ENCODE measurements at regions not wholly inside any gene's neighbourhood (a gene's known extent, or its start where the extent isn't known, plus 50 kb on each side); places are given as distances from the start of the nearest gene placed in this dataset.

- H3K27ac ChIP-seq (ENCODE audit: low read depth in 1 of 2, low read length in 1 of 2) = no peak overlapping the region
- 96% methylated on average over 5 of the region's 5 CpGs for WGBS
- H3K4me1 ChIP-seq (ENCODE audit: control insufficient read depth in 2 of 2, insufficient read depth in 2 of 2, low read length in 2 of 2) = no peaks in the 10 kb centered on the region
- H3K27me3 ChIP-seq (ENCODE audit: control insufficient read depth in 2 of 2, insufficient read depth in 1 of 2, low read length in 1 of 2) = no peaks in the 10 kb centered on the region
- H3K9me3 ChIP-seq (ENCODE audit: control insufficient read depth in 2 of 2, insufficient read depth in 1 of 2, low read length in 1 of 2) = peaks cover 1 to 7% of the 10 kb centered on the region in 2 donors
- no peaks in the 10 kb centered on the region for H3K36me3 ChIP-seq (ENCODE audit: control insufficient read depth in 2 of 2, insufficient read depth in 2 of 2, low read length in 1 of 2)
- H3K4me3 ChIP-seq (ENCODE audit: low read length in 2 of 2) = no peak overlapping the region
- DNase-seq (ENCODE audit: low read depth in 6 of 9, low spot score in 9 of 9) = no peak
These were observed 449.9 kb downstream of the MATN1 start for GRCh38 chr1:30273456-30273855.

GRCh38 chr1:30273021-30273325 lies 450.4 kb downstream of the MATN1 start:
- H3K4me3 ChIP-seq (ENCODE audit: low read length in 2 of 2) = no peak overlapping the region
- no peaks in the 10 kb centered on the region for H3K27me3 ChIP-seq (ENCODE audit: control insufficient read depth in 2 of 2, insufficient read depth in 1 of 2, low read length in 1 of 2)
- H3K9me3 ChIP-seq (ENCODE audit: control insufficient read depth in 2 of 2, insufficient read depth in 1 of 2, low read length in 1 of 2) = peaks cover 1 to 7% of the 10 kb centered on the region in 2 donors
- no peaks in the 10 kb centered on the region for H3K4me1 ChIP-seq (ENCODE audit: control insufficient read depth in 2 of 2, insufficient read depth in 2 of 2, low read length in 2 of 2)
- no peak for DNase-seq (ENCODE audit: low read depth in 6 of 9, low spot score in 9 of 9)
- H3K36me3 ChIP-seq (ENCODE audit: control insufficient read depth in 2 of 2, insufficient read depth in 2 of 2, low read length in 1 of 2) = no peaks in the 10 kb centered on the region
- no peak overlapping the region for H3K27ac ChIP-seq (ENCODE audit: low read depth in 1 of 2, low read length in 1 of 2)
- WGBS = 98% methylated on average over 1 of the region's 1 CpG

DNA sequence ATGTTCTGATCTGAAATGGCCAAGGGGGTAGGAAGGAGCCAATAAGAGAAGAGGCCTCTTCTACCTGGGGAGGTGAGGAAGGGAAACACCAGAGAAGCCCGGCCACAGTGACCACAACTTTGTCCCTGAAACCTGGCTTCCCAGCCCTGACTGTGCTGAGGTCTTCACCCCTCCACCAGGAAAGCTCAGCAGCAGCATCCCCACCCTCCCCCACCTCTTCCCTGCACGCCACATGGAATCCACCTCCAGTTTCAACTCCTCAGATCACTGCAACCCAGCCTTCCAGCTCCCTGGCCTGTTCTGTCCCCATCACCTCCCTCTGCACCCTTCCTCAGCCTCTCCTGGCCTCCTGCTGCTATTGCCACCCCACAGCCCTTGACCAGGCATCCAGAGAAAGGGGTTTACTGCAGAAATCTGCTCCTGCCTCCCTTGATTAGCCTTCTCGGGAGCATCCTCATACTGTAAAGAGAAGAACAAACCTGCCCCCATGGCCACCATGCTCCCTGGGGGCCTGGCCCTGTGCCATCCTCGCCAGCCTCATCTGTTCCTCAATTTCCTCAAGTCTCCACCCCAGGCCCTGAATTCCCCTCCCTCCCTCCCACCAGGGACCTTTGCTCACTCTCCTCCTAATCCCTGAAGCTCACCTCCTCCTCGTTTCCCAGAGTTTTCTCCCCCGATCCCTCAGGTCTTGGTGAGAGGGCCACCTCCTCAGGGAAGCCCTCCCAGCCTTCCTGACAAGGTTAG lies 450.9 kb downstream of the MATN1 start:
- H3K9me3 ChIP-seq (ENCODE audit: control insufficient read depth in 2 of 2, insufficient read depth in 1 of 2, low read length in 1 of 2) = peaks cover 1 to 7% of the 10 kb centered on the region in 2 donors
- H3K4me1 ChIP-seq (ENCODE audit: control insufficient read depth in 2 of 2, insufficient read depth in 2 of 2, low read length in 2 of 2) = no peaks in the 10 kb centered on the region
- H3K27ac ChIP-seq (ENCODE audit: low read depth in 1 of 2, low read length in 1 of 2) = no peak overlapping the region
- WGBS = 72% methylated on average over 6 of the region's 6 CpGs
- H3K36me3 ChIP-seq (ENCODE audit: control insufficient read depth in 2 of 2, insufficient read depth in 2 of 2, low read length in 1 of 2) = no peaks in the 10 kb centered on the region
- H3K27me3 ChIP-seq (ENCODE audit: control insufficient read depth in 2 of 2, insufficient read depth in 1 of 2, low read length in 1 of 2) = no peaks in the 10 kb centered on the region
- H3K4me3 ChIP-seq (ENCODE audit: low read length in 2 of 2) = no peak overlapping the region
- DNase-seq (ENCODE audit: low read depth in 6 of 9, low spot score in 9 of 9) = no peak

GRCh38 chr1:30271401-30272276 lies 451.7 kb downstream of the MATN1 start:
- no peak overlapping the region for H3K27ac ChIP-seq (ENCODE audit: low read depth in 1 of 2, low read length in 1 of 2)
- H3K9me3 ChIP-seq (ENCODE audit: control insufficient read depth in 2 of 2, insufficient read depth in 1 of 2, low read length in 1 of 2) = peaks cover 1 to 7% of the 10 kb centered on the region in 2 donors
- H3K27me3 ChIP-seq (ENCODE audit: control insufficient read depth in 2 of 2, insufficient read depth in 1 of 2, low read length in 1 of 2) = no peaks in the 10 kb centered on the region
- no peaks in the 10 kb centered on the region for H3K36me3 ChIP-seq (ENCODE audit: control insufficient read depth in 2 of 2, insufficient read depth in 2 of 2, low read length in 1 of 2)
- 83% methylated on average over 10 of the region's 10 CpGs for WGBS
- DNase-seq (ENCODE audit: low read depth in 6 of 9, low spot score in 9 of 9) = no peak
- H3K4me1 ChIP-seq (ENCODE audit: control insufficient read depth in 2 of 2, insufficient read depth in 2 of 2, low read length in 2 of 2) = no peaks in the 10 kb centered on the region
- no peak overlapping the region for H3K4me3 ChIP-seq (ENCODE audit: low read length in 2 of 2)

DNA sequence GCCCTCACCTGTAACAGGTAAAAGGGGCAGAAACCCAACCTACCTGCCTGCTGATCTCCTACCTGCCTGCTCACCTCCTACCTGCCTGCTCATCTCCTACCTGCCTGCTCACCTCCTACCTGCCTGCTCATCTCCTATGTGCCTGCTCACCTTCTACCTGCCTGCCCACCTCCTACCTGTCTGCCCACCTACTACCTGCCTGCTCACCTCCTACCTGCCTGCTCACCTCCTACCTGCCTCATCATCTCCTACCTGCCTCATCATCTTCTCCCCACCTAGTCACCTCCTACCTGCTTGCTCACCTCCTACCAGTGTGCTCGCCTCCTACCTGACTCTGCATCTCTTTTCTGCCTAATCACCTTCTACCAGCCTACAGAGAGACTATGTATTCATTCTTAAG lies 452.9 kb downstream of the MATN1 start:
- H3K4me3 ChIP-seq (ENCODE audit: low read length in 2 of 2) = no peak overlapping the region
- DNase-seq (ENCODE audit: low read depth in 6 of 9, low spot score in 9 of 9) = no peak
- H3K36me3 ChIP-seq (ENCODE audit: control insufficient read depth in 2 of 2, insufficient read depth in 2 of 2, low read length in 1 of 2) = no peaks in the 10 kb centered on the region
- H3K4me1 ChIP-seq (ENCODE audit: control insufficient read depth in 2 of 2, insufficient read depth in 2 of 2, low read length in 2 of 2) = no peaks in the 10 kb centered on the region
- WGBS = 92% methylated on average over 1 of the region's 1 CpG
- no peak overlapping the region for H3K27ac ChIP-seq (ENCODE audit: low read depth in 1 of 2, low read length in 1 of 2)
- H3K27me3 ChIP-seq (ENCODE audit: control insufficient read depth in 2 of 2, insufficient read depth in 1 of 2, low read length in 1 of 2) = no peaks in the 10 kb centered on the region
- H3K9me3 ChIP-seq (ENCODE audit: control insufficient read depth in 2 of 2, insufficient read depth in 1 of 2, low read length in 1 of 2) = peaks cover 1 to 7% of the 10 kb centered on the region in 2 donors

DNA sequence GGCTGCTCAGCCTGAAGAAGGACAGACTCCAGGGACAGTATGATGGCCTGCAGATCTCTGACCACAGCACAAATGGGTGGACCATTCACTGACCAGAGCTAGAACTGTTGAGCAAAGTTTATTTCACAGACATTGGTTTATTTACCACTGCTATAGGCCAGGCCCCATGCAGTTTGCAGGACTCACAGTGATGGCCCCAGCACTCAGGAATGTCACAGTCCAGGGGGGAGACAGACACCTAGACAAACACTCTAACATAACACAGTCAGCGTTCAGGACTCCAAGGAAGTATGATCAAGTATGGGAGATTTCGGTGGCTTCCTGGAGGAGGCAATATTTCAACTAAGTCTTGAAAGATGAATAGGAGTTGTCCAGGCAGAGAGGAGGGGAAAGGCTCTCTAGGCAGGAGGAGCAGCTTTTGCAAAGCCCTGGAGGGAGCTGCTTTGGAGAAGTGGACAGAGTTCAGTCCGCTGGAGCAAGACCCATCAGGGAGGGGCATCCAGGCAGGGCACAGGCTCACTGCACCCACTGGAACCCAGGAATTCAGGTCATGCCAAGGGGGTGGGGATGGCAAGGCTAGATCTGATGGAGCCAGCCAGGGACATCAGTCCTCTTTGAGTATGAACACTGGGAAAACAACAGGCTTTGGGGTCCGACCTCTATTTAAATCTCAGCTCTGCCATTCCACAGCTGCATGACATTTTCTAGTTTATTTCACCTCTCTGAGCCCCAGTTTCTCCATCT lies 454.3 kb downstream of the MATN1 start:
- no peak for DNase-seq (ENCODE audit: low read depth in 6 of 9, low spot score in 9 of 9)
- no peaks in the 10 kb centered on the region for H3K36me3 ChIP-seq (ENCODE audit: control insufficient read depth in 2 of 2, insufficient read depth in 2 of 2, low read length in 1 of 2)
- 71% methylated on average over 4 of the region's 4 CpGs for WGBS
- no peak overlapping the region for H3K27ac ChIP-seq (ENCODE audit: low read depth in 1 of 2, low read length in 1 of 2)
- peaks cover under 1 to 1% of the 10 kb centered on the region in 2 donors for H3K9me3 ChIP-seq (ENCODE audit: control insufficient read depth in 2 of 2, insufficient read depth in 1 of 2, low read length in 1 of 2)
- no peak overlapping the region for H3K4me3 ChIP-seq (ENCODE audit: low read length in 2 of 2)
- no peaks in the 10 kb centered on the region for H3K4me1 ChIP-seq (ENCODE audit: control insufficient read depth in 2 of 2, insufficient read depth in 2 of 2, low read length in 2 of 2)
- no peaks in the 10 kb centered on the region for H3K27me3 ChIP-seq (ENCODE audit: control insufficient read depth in 2 of 2, insufficient read depth in 1 of 2, low read length in 1 of 2)

- H3K4me1 ChIP-seq (ENCODE audit: control insufficient read depth in 2 of 2, insufficient read depth in 2 of 2, low read length in 2 of 2) = no peaks in the 10 kb centered on the region
- no peak overlapping the region for H3K4me3 ChIP-seq (ENCODE audit: low read length in 2 of 2)
- no peak for DNase-seq (ENCODE audit: low read depth in 6 of 9, low spot score in 9 of 9)
- WGBS = 73% methylated on average over 6 of the region's 6 CpGs
- no peaks in the 10 kb centered on the region for H3K9me3 ChIP-seq (ENCODE audit: control insufficient read depth in 2 of 2, insufficient read depth in 1 of 2, low read length in 1 of 2)
- H3K27ac ChIP-seq (ENCODE audit: low read depth in 1 of 2, low read length in 1 of 2) = no peak overlapping the region
- no peaks in the 10 kb centered on the region for H3K27me3 ChIP-seq (ENCODE audit: control insufficient read depth in 2 of 2, insufficient read depth in 1 of 2, low read length in 1 of 2)
- H3K36me3 ChIP-seq (ENCODE audit: control insufficient read depth in 2 of 2, insufficient read depth in 2 of 2, low read length in 1 of 2) = no peaks in the 10 kb centered on the region
These were observed 455.5 kb downstream of the MATN1 start for GRCh38 chr1:30267856-30268255.

- Histone ChIP-seq H3K9me3 (ENCODE audit: control insufficient read depth in 2 of 2, insufficient read depth in 1 of 2, low read length in 1 of 2) (no peaks in the 10 kb centered on the region), H3K4me3 (ENCODE audit: low read length in 2 of 2) (no peak overlapping the region), H3K4me1 (ENCODE audit: control insufficient read depth in 2 of 2, insufficient read depth in 2 of 2, low read length in 2 of 2) (no peaks in the 10 kb centered on the region), H3K36me3 (ENCODE audit: control insufficient read depth in 2 of 2, insufficient read depth in 2 of 2, low read length in 1 of 2) (no peaks in the 10 kb centered on the region), H3K27me3 (ENCODE audit: control insufficient read depth in 2 of 2, insufficient read depth in 1 of 2, low read length in 1 of 2) (no peaks in the 10 kb centered on the region), H3K27ac (ENCODE audit: low read depth in 1 of 2, low read length in 1 of 2) (no peak overlapping the region)
- no peak for DNase-seq (ENCODE audit: low read depth in 6 of 9, low spot score in 9 of 9)
- WGBS = 87% methylated on average over 4 of the region's 4 CpGs
These were observed 456.3 kb downstream of the MATN1 start for GRCh38 chr1:30267046-30267445.
